ENCODE measurements at regions not wholly inside any gene's neighbourhood (a gene's known extent, or its start where the extent isn't known, plus 50 kb on each side); places are given as distances from the start of the nearest gene placed in this dataset.

- Mint-ChIP-seq H3K4me1 (ENCODE audit: low read depth) (no peaks in the 10 kb centered on the region), H3K9me3 (no peaks in the 10 kb centered on the region), H3K36me3 (ENCODE audit: low read depth) (no peaks in the 10 kb centered on the region), H3K27me3 (ENCODE audit: insufficient read depth) (no peaks in the 10 kb centered on the region), H3K27ac (no peak overlapping the region), H3K4me3 (no peak overlapping the region)
- no peak for DNase-seq
- TF ChIP-seq CTCF (IDR thresholded peaks at IDR 0.05), result no peak
These were observed 1168.7 kb upstream of the SEMA6A start for GRCh38 chr5:117743337-117743736.

- Mint-ChIP-seq H3K9me3 (no peaks in the 10 kb centered on the region), H3K4me1 (ENCODE audit: low read depth) (no peaks in the 10 kb centered on the region; the same call in 1 of the 2 replicates), H3K36me3 (ENCODE audit: low read depth) (no peaks in the 10 kb centered on the region), H3K4me3 (no peak overlapping the region), H3K27ac (no peak overlapping the region), H3K27me3 (ENCODE audit: insufficient read depth) (no peaks in the 10 kb centered on the region)
- DNase-seq, result no peak
- TF ChIP-seq CTCF (IDR thresholded peaks at IDR 0.05), result no peak
These were observed 1167.1 kb upstream of the SEMA6A start for GRCh38 chr5:117741655-117742206.

GRCh38 chr5:117740268-117740667, 1165.6 kb upstream of the SEMA6A start:
- no peak overlapping the region for H3K27ac Mint-ChIP-seq
- H3K36me3 Mint-ChIP-seq (ENCODE audit: low read depth), result no peaks in the 10 kb centered on the region
- no peak for DNase-seq
- no peaks in the 10 kb centered on the region for H3K27me3 Mint-ChIP-seq (ENCODE audit: insufficient read depth)
- H3K4me1 Mint-ChIP-seq (ENCODE audit: low read depth), result no peaks in the 10 kb centered on the region; the same call in 1 of the 2 replicates
- no peak overlapping the region for H3K4me3 Mint-ChIP-seq
- no peak for TF ChIP-seq CTCF (IDR thresholded peaks at IDR 0.05)
- no peaks in the 10 kb centered on the region for H3K9me3 Mint-ChIP-seq

- no peaks in the 10 kb centered on the region for H3K27me3 Mint-ChIP-seq (ENCODE audit: insufficient read depth)
- no peaks in the 10 kb centered on the region; the same call in 1 of the 2 replicates for H3K4me1 Mint-ChIP-seq (ENCODE audit: low read depth)
- no peak for DNase-seq
- no peak overlapping the region for H3K27ac Mint-ChIP-seq
- no peak overlapping the region for H3K4me3 Mint-ChIP-seq
- H3K36me3 Mint-ChIP-seq (ENCODE audit: low read depth), result no peaks in the 10 kb centered on the region
- no peak for TF ChIP-seq CTCF (IDR thresholded peaks at IDR 0.05)
- no peaks in the 10 kb centered on the region for H3K9me3 Mint-ChIP-seq
These were observed 1163.9 kb upstream of the SEMA6A start for GRCh38 chr5:117738571-117738970.

GRCh38 chr5:117736698-117737097, 1162.1 kb upstream of the SEMA6A start:
- Mint-ChIP-seq H3K9me3 (no peaks in the 10 kb centered on the region), H3K27me3 (ENCODE audit: insufficient read depth) (no peaks in the 10 kb centered on the region)

More at GRCh38 chr5:117736698-117737097, 1162.1 kb upstream of the SEMA6A start:
- Mint-ChIP-seq H3K4me1 (ENCODE audit: low read depth) (peaks cover 1% of the 10 kb centered on the region; the same call in 1 of the 2 replicates), H3K36me3 (ENCODE audit: low read depth) (no peaks in the 10 kb centered on the region), H3K27ac (no peak overlapping the region), H3K4me3 (no peak overlapping the region)
- TF ChIP-seq CTCF (IDR thresholded peaks at IDR 0.05), result no peak
- DNase-seq, result no peak

Data from HFFc6 (cell line).